NCI-H460 (cell line): ENCODE measurements at regions not wholly inside any gene's neighbourhood (a gene's known extent, or its start where the extent isn't known, plus 50 kb on each side); places are given as distances from the start of the nearest gene placed in this dataset.

Experiments used
- DNase-seq: peaks from one replicate; pipeline ENCODE4 v3.0.0-alpha.2; 2016; ENCODE audit warnings: low read depth; ENCODE audit errors: extremely low read depth

DNA sequence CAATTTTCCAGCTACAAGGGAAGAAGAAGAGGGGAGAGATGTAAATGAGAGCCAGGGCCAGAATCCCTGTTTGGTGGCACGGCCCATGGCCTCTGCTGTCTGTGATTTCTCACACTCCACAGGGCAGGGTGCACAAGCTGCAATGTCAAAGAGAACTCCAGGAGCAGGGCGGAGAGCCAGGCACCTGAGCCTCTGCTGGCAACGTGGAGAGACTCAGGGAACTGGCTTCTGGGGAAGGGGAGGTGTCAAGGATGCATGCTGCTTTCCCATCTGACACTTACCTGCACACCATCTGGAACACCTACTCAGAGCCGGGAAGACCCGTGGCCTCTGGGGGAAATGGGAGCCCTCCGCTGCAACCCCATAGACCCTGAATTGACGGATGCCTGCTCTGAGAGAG, 507.5 kb upstream of the NR2F2 start:
- no peak for DNase-seq

- DNase-seq = no peak
Measured at GRCh38 chr15:95825208-95825607, 505.3 kb upstream of the NR2F2 start.

DNA sequence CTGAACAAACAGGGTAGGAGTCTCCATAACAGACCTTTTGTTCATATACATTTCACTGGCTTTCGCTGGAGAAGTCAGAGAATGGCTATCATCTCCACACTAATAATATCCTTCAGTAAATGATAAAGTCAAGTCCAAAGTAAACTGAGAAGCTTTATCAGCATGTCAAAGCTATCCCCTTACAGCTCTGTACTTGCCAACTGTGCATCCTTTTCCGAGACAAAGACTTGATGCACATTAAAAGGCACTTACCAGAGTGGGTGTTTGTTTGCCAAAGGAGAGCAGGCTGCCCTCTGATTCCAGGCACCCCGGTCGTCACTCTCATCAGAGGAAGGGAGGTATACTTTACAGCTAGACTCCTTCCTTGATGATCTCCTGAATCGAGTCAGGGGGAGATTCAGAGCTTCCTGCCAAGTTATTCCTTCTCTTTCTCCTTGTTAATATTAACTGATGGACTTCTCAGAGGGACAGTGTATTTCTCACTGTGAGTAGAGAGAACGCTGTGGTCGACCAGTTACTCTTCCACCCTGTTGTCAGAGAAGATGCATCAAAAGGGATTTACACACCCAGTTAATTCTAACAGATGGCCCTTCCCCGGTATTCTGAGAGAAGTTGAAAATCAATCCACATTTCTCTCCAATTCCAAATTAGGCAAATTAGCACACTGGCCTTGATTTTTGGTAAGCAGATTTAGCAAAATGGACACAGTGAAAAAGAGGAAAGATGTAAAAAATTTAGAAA, 504.7 kb upstream of the NR2F2 start:
- DNase-seq = no peak

- no peak for DNase-seq
Measured at GRCh38 chr15:95826412-95827195, 503.9 kb upstream of the NR2F2 start.

DNA sequence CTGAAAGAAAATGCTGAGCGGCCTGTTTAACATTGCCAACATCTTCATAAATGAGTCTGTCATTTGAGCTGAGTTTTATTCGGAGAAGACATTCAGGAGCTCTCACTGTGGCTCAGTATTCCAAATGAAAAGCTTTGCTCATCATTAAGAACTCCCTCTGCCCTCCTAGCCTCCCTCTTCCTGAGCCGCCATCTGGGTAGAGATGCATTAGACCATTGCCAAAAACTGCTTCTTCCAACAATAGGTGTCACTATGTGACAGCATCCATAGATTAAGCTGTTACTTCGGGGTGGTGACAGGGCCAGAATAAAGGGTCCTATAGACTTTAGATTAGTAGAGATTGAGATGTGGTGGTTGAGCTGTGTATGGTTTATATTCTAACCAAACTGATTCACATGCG, 501.4 kb upstream of the NR2F2 start:
- DNase-seq = no peak

DNA sequence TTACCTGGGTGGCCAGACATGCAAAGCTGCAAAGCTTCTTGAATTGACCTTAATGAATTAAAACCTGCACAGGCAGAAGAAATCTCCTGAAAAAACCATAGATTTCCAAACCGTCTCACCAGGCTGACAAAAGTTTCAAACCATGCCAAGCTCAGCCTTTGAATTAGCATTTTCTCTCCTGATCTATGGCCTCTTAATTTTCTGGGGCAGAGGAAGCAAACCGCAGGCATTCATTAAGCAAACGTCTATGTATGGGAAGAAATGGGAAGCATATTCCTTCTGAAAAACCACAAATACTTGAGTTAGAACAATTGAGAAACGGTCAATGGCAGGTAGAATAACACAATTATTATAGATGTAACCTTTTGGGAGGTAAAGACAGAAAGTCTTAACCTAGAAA, 500.2 kb upstream of the NR2F2 start:
- no peak for DNase-seq

DNA sequence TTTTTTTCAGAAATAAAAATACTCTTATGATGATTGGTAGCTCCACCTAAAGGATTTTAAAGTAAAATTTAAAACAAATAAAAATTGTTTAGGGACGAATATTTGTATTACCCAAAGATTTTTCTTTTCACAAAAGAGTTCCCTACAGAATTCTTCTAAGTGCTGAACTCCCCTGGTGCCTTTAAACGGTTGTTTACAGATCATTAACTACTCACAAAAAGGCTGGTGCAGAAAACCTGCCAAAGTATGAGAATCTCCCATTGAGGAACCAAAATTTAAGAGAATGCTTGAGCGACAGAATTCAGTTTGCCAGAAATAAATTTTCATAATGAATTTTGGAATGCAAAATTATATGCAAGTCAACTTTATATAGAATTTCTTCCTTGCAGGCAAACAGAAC, 497.8 kb upstream of the NR2F2 start:
- no peak for DNase-seq

DNA sequence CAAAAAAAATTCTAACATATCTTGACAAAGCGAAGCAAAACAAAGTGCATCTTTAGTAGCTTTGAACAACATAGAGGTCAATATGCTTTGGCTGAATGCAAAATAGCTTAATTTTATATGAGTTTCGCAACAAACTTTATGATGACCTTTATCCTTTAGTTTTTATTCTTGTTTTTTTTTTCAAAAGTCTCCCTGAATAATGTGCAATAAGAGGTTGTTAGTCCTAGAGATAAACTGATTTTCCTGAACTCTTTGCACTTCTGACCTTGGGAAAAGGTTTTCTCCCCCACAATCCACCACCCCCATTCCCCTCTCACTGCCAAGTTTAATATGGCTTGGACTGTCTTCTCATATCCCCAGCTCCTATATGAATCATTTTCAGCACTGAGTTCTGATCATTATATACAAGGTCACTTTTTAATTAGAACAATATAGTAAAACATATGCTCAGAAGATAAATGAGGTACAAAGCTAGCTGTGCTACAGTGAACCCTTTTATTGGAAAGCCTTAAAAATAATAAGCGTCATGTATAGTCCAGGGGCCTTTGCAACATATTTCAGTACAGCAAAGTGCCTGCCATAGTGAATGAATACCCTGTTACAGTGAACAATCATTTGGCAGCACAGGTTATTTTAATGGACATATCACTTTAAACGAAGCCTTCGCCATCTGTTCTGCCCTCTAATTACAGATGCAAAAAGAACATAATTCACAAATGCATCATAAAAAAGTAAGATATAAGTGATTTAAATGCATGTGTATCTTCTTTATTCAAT, 496.3 kb upstream of the NR2F2 start:
- no peak for DNase-seq

DNA sequence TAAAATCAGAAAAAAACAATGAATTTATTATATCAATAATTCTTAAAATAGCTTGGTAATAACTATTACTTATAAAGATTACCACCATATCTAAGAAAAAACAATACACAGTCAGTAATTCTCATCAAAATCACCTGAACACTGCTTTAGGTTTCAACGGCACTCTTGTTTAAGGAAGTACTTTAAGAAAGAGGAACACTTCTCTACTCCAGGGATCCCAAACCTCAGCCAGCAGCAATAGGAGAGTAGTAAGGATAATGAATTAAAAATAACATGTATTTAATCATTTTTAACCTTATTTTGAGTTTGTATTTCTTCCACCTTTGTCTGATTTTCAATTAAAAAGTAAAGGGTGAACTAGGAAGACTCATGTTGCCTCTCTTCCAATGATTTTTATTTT, 494.0 kb upstream of the NR2F2 start:
- DNase-seq = no peak

DNA sequence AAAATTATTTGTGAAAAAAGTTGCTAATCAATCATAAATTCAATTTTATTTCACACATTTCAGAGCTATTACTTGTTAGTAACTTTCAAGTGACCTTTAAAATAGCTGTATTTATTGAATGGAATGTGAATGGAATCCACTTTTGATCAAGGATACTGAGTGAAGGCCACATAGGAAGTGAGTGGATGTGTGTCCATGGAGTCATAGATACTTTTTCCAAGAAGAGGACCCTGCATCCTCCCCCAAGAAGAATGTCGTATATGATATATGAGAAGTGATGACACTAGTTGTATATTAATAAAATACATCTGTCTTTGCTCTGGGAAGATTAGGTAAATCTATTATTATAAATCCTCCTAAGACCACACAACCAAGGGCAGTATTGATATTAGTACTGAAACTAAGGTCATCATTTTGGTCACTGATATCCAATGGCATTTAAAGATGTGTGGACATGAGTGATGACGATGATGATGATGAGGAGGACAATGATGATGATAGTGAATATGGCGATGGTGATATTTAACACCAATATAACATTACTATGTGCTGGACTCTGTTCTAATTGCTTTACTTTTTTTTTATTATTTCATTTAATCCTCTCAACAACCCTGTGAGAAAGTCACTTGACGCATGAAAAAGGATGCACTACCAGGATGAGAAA, 493.0 kb upstream of the NR2F2 start:
- DNase-seq = no peak

- DNase-seq = no peak
Measured at GRCh38 chr15:95839367-95839782, 491.1 kb upstream of the NR2F2 start.

DNA sequence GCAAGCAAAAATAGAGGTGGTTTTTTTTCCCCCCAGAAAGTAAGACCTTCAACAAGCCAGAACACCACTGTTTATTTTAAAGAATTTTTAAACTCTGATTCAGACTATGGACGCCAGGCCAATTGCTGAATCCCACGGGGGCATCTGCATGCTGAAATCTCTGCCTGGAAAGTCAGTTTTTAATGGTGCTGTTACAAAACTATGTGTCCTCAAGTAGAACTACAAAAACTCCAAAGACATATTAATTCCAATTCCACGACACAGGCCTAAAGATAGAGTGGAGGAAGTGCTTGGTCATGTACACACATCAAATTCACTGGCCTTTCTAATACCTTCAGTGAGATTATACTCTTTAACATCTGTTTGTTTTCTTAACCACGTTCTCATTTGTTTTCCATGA, 490.5 kb upstream of the NR2F2 start:
- DNase-seq = no peak

- no peak for DNase-seq
Measured at GRCh38 chr15:95840855-95841254, 489.6 kb upstream of the NR2F2 start.

GRCh38 chr15:95842576-95842975, 487.9 kb upstream of the NR2F2 start:
- no peak for DNase-seq

DNA sequence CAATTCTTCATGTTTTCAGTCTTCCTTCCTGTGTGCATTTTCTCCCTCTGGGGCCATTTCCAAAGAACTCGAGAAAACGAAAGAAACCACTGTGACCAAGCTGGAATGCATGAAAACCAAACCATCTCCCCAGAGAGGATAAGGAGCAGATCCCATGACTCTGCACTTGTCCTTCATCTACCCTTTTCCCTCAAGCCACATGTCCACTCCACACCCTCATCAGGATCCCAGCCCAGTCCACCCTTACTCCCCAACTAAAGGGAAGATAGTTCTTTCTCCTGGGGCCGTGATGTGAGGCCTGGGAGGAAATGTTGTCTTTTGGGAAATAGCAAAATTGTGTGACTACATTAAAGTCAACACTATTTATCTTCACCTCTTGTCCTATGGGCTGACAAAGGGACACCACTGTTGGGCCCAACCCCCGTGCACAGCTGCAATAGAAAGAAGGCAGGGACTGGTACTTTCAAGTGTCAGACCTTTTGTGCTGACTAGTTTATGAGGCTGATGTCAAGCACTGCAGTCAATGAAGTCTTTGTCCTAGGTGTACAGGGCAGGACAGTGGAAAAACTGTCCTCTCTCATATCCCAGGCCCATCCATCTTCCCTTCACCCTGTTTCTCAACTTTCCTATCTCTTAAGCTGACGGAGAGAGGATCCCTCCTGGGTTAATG, 487.1 kb upstream of the NR2F2 start:
- DNase-seq = no peak

DNA sequence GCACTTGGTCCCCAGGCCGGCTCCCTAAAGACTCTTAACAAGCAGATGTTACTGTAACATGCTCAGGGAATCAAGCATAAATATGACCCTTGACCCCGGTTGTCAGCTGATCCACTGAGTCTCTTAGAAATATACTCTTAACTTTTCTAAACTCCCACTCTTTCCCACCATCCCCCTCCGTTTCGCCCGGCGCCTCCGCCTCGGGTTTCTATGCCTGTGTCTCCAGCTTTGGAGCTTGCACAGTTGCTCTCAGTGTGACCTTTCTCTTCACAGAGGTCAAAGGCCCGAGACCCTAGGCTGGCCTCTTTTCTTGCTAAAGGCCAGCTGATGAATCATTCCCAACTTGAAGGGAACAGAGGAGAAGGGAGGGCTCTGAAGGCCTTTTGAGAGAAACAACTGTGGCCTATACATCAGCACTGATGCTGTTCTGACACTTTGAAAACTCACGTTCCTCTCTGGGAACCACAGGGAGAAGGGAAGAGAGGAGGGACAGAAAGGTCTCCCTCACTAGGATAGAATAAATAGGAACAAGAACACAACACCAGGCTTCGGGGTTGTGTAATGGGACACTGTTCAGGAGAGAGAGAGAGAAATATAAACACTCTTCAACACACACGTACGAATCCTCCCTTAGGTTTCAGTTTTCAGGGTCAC, 484.5 kb upstream of the NR2F2 start:
- no peak for DNase-seq

DNA sequence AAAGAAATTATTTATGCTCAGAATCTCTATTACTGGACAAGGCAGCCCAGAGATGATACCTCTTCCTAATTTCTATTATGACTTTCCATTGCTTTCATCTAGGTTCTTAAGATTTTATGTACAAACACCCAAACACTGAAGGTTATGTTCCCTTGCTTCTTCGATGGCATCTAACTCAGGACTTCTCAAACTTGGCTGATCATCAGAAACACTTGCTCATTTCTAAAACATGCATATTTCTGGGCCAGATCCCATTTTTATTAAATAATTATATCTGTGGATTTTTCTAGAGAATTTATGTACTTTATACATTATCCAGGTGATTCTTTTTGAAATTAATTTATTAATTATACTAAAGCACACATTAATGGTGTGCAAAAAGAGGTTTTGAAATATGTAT, 482.4 kb upstream of the NR2F2 start:
- DNase-seq = no peak

- DNase-seq = peak; percentile 6
Measured at GRCh38 chr15:95850837-95851236, 479.7 kb upstream of the NR2F2 start.

GRCh38 chr15:95853350-95853749, 477.1 kb upstream of the NR2F2 start:
- no peak for DNase-seq
